H1 (cell line): ENCODE measurements at regions not wholly inside any gene's neighbourhood (a gene's known extent, or its start where the extent isn't known, plus 50 kb on each side); places are given as distances from the start of the nearest gene placed in this dataset.

Experiments used
- CTCF ChIA-PET: fragments of 300-600 bp; sonication (Branson Sonifier 250); formaldehyde crosslinking; loops from one replicate; lab custom pipeline; 2021; ENCODE audit not compliant: partially characterized antibody; lab: Charles Lee
- POLR2A ChIA-PET: fragments of 300-600 bp; sonication (Branson Sonifier 250); formaldehyde crosslinking; loops from one replicate; lab custom pipeline; 2021; ENCODE audit warnings: inconsistent platforms; ENCODE audit not compliant: partially characterized antibody; lab: Charles Lee
- DNase-seq, 2 experiments: peaks; one replicate each; pipeline versions ENCODE4 v3.0.0 to v3.0.0-alpha.2; 2010 to 2022; ENCODE audit warnings: low spot score in 2 of 2, low read depth in 1 of 2, mixed read lengths in 1 of 2
- FAIRE-seq: peaks from 2 replicates; lab custom pipeline; 2011; peaks lifted over from hg19 to GRCh38; lab: Jason Lieb, UNC
- H2AFZ ChIP-seq: 2 replicates; pipeline ENCODE4 v1.8.1; 2012; ENCODE audit warnings: low read length, inconsistent platforms
- H2AK5ac ChIP-seq: 2 replicates; pipeline ENCODE4 v1.6.1; 2013; ENCODE audit warnings: low read depth, low read length
- H2BK120ac ChIP-seq: replicated peaks from 2 replicates; pipeline ENCODE3; 2013; ENCODE audit warnings: low read depth, low read length, inconsistent platforms
- H2BK12ac ChIP-seq: 2 replicates; pipeline ENCODE4 v1.6.1; 2013; ENCODE audit warnings: low read depth, low read length
- H2BK15ac ChIP-seq: 2 replicates; pipeline ENCODE4 v1.6.1; 2013; ENCODE audit warnings: low read length
- H2BK20ac ChIP-seq: 2 replicates; pipeline ENCODE4 v1.6.1; 2013; ENCODE audit warnings: low read length
- H2BK5ac ChIP-seq: 2 replicates; pipeline ENCODE4 v1.6.1; 2013; ENCODE audit warnings: low read depth, low read length
- H3K14ac ChIP-seq: 2 replicates; pipeline ENCODE4 v1.6.1; 2013; ENCODE audit warnings: inconsistent platforms; ENCODE audit not compliant: insufficient read length
- H3K18ac ChIP-seq: 2 replicates; pipeline ENCODE4 v1.6.1; 2013; ENCODE audit warnings: low read length; ENCODE audit errors: extremely low read depth
- H3K23ac ChIP-seq: 2 replicates; pipeline ENCODE4 v1.6.1; 2013; ENCODE audit warnings: inconsistent platforms; ENCODE audit not compliant: insufficient read length
- H3K23me2 ChIP-seq: 2 replicates; pipeline ENCODE4 v1.6.1; 2013; ENCODE audit warnings: low read depth, low read length
- H3K27ac ChIP-seq: 2 replicates; pipeline ENCODE4 v1.6.1; 2011; ENCODE audit warnings: low read depth, low read length, inconsistent platforms
- H3K27me3 ChIP-seq, 4 experiments: replicated peaks in 1 of 4; 1 replicate in 1 of 4; 2 replicates in 3 of 4; pipeline versions ENCODE4 v1.6.1 to v1.8.1; 2011 to 2013; ENCODE audit warnings: low read length in 3 of 4, mild to moderate bottlenecking in 3 of 4, inconsistent platforms in 2 of 4, mixed read lengths in 2 of 4, moderate library complexity in 1 of 4; ENCODE audit not compliant: control insufficient read depth in 3 of 4, insufficient read depth in 3 of 4; ENCODE audit errors: extremely low read depth in 1 of 4
- H3K36me3 ChIP-seq, 4 experiments: 2 replicates each; pipeline versions ENCODE4 v1.6.1 to v1.8.1; 2011 to 2013; ENCODE audit warnings: mild to moderate bottlenecking in 4 of 4, low read length in 3 of 4, moderate library complexity in 2 of 4, control low read depth in 1 of 4, inconsistent platforms in 1 of 4; ENCODE audit not compliant: insufficient read depth in 4 of 4, control insufficient read depth in 2 of 4
- H3K4ac ChIP-seq: replicated peaks from 2 replicates; pipeline ENCODE3; 2013; ENCODE audit warnings: low read length, low read depth, mixed read lengths, inconsistent platforms; ENCODE audit not compliant: insufficient read length
- H3K4me1 ChIP-seq, 4 experiments: replicated peaks in 1 of 4; 1 replicate in 1 of 4; 2 replicates in 3 of 4; pipeline versions ENCODE4 v1.6.1 to v1.8.1; 2011 to 2013; ENCODE audit warnings: low read length in 3 of 4, inconsistent platforms in 2 of 4, mixed read lengths in 1 of 4; ENCODE audit not compliant: insufficient read depth in 4 of 4, control insufficient read depth in 3 of 4
- H3K4me2 ChIP-seq, 2 experiments: 2 replicates each; pipeline versions ENCODE4 v1.6.1 to v1.8.1; 2011 to 2013; ENCODE audit warnings: low read depth in 2 of 2, low read length in 2 of 2, control low read depth in 1 of 2, inconsistent platforms in 1 of 2, mild to moderate bottlenecking in 1 of 2; ENCODE audit not compliant: insufficient read depth in 1 of 2
- H3K4me3 ChIP-seq, 4 experiments: fragments of 200-600, 300-600 bp in 1 of 4; sonication (generic), shearing (Covaris generic), sonication (Bioruptor Twin) in 1 of 4; 2 replicates each; pipeline versions ENCODE4 v1.5.1 to v1.8.1; 2011 to 2016; ENCODE audit warnings: low read length in 4 of 4, low read depth in 3 of 4, control low read depth in 2 of 4, inconsistent platforms in 2 of 4, mild to moderate bottlenecking in 2 of 4, mixed read lengths in 1 of 4, moderate library complexity in 1 of 4; ENCODE audit not compliant: insufficient read depth in 2 of 4; ENCODE audit errors: extremely low read depth in 1 of 4
- H3K56ac ChIP-seq: replicated peaks from 2 replicates; pipeline ENCODE3; 2013; ENCODE audit warnings: low read depth, mild to moderate bottlenecking, mixed read lengths, low read length, inconsistent platforms; ENCODE audit not compliant: insufficient read length
- H3K79me1 ChIP-seq: 2 replicates; pipeline ENCODE4 v1.6.1; 2013; ENCODE audit warnings: low read depth, low read length, control low read depth
- H3K79me2 ChIP-seq, 2 experiments: 2 replicates each; pipeline versions ENCODE4 v1.6.1 to v1.8.1; 2012 to 2013; ENCODE audit warnings: low read length in 2 of 2, mild to moderate bottlenecking in 2 of 2, inconsistent platforms in 1 of 2; ENCODE audit not compliant: insufficient read depth in 2 of 2, control insufficient read depth in 1 of 2
- H3K9ac ChIP-seq, 4 experiments: replicated peaks in 1 of 4; 1 replicate in 1 of 4; 2 replicates in 3 of 4; pipeline versions ENCODE4 v1.6.1 to v1.8.1; 2011 to 2013; ENCODE audit warnings: low read depth in 3 of 4, low read length in 3 of 4, control low read depth in 2 of 4, mild to moderate bottlenecking in 2 of 4, moderate library complexity in 2 of 4, inconsistent platforms in 1 of 4; ENCODE audit errors: extremely low read depth in 1 of 4
- H3K9me3 ChIP-seq, 2 experiments: 2 replicates each; pipeline versions ENCODE4 v1.6.1 to v1.8.1; 2012 to 2013; ENCODE audit warnings: mild to moderate bottlenecking in 2 of 2, moderate library complexity in 2 of 2, control low read depth in 1 of 2, inconsistent platforms in 1 of 2, low read depth in 1 of 2, low read length in 1 of 2, mixed read lengths in 1 of 2; ENCODE audit not compliant: insufficient read depth in 2 of 2
- H4K20me1 ChIP-seq, 2 experiments: replicated peaks in 1 of 2; 2 replicates each; pipeline versions ENCODE3 to v1.8.1; 2011 to 2013; ENCODE audit warnings: inconsistent platforms in 2 of 2, low read length in 2 of 2, mild to moderate bottlenecking in 1 of 2; ENCODE audit not compliant: insufficient read depth in 2 of 2, control insufficient read depth in 1 of 2
- H4K5ac ChIP-seq: 2 replicates; pipeline ENCODE4 v1.6.1; 2013; ENCODE audit warnings: low read length, low read depth, mixed read lengths, inconsistent platforms; ENCODE audit not compliant: insufficient read length
- H4K8ac ChIP-seq: 2 replicates; pipeline ENCODE4 v1.8.0; 2013; ENCODE audit warnings: mild to moderate bottlenecking, moderate library complexity, low read length, inconsistent platforms; ENCODE audit not compliant: insufficient read depth; ENCODE audit errors: extremely low read depth
- H4K91ac ChIP-seq: replicated peaks from 2 replicates; pipeline ENCODE3; 2013; ENCODE audit warnings: low read length, mixed read lengths, inconsistent platforms; ENCODE audit not compliant: insufficient read length
- BACH1 ChIP-seq: IDR thresholded peaks from 2 replicates; pipeline ENCODE4 v1.6.1; 2012; ENCODE audit warnings: low read length, improper control_type of control experiment
- CBX8 ChIP-seq: fragments of 300-800, 300-1000 bp; sonication (generic); IDR thresholded peaks from 2 replicates; pipeline ENCODE4 v1.7.1; 2016; ENCODE audit warnings: low read depth, low read length, borderline replicate concordance
- CEBPB ChIP-seq: IDR thresholded peaks from 2 replicates; pipeline ENCODE4 v1.6.1; 2012; ENCODE audit warnings: low read depth, low read length
- CHD1 ChIP-seq: IDR thresholded peaks from 2 replicates; pipeline ENCODE4 v1.6.1; 2012; ENCODE audit warnings: low read depth, low read length, improper control_type of control experiment
- CTBP2 ChIP-seq: IDR thresholded peaks from 2 replicates; pipeline ENCODE4 v1.7.0; 2011; ENCODE audit warnings: borderline replicate concordance, mild to moderate bottlenecking, moderate library complexity, mixed read lengths, low read length; ENCODE audit not compliant: insufficient read depth, insufficient read length
- EP300 ChIP-seq, 2 experiments: IDR thresholded peaks; 1 replicate in 1 of 2; 2 replicates in 1 of 2; pipeline ENCODE4 v1.6.1; 2011 to 2012; ENCODE audit warnings: low read depth in 2 of 2, low read length in 2 of 2, mild to moderate bottlenecking in 2 of 2, borderline replicate concordance in 1 of 2, inconsistent platforms in 1 of 2, moderate library complexity in 1 of 2
- GTF2F1 ChIP-seq: IDR thresholded peaks from 2 replicates; pipeline ENCODE4 v1.6.1; 2012; ENCODE audit warnings: low read depth, low read length, improper control_type of control experiment, borderline replicate concordance
- MAFK ChIP-seq: IDR thresholded peaks from 2 replicates; pipeline ENCODE4 v1.6.1; 2012; ENCODE audit warnings: low read depth, mild to moderate bottlenecking, improper control_type of control experiment, low read length
- RBBP5 ChIP-seq: IDR thresholded peaks from 2 replicates; pipeline ENCODE4 v1.7.1; 2012; ENCODE audit warnings: low read depth, mild to moderate bottlenecking, inconsistent platforms, low read length, moderate library complexity, borderline replicate concordance
- RFX5 ChIP-seq: IDR thresholded peaks from 2 replicates; pipeline ENCODE4 v1.6.1; 2011; ENCODE audit warnings: low read depth, low read length, improper control_type of control experiment, borderline replicate concordance
- RNF2 ChIP-seq: fragments of 200-900, 300-1000 bp; sonication (generic); IDR thresholded peaks from 2 replicates; pipeline ENCODE4 v1.7.1; 2016; ENCODE audit warnings: borderline replicate concordance, low read depth, mild to moderate bottlenecking, antibody characterized with exemption, low read length; ENCODE audit not compliant: poor library complexity, severe bottlenecking; ENCODE audit errors: missing control alignments
- SP1 ChIP-seq: IDR thresholded peaks from 2 replicates; pipeline ENCODE4 v1.6.1; 2011; ENCODE audit warnings: low read depth, low read length
- SUZ12 ChIP-seq: fragments of 200-600 bp; sonication (generic); IDR thresholded peaks from 2 replicates; pipeline ENCODE4 v1.6.1; 2012; ENCODE audit warnings: mild to moderate bottlenecking, inconsistent platforms, low read length, moderate library complexity, mixed read lengths
- TAF1 ChIP-seq: IDR thresholded peaks from 2 replicates; pipeline ENCODE4 v1.6.1; 2011; ENCODE audit warnings: mild to moderate bottlenecking, low read depth, low read length
- WGBS, 2 experiments: shearing (Covaris generic) in 1 of 2; methylation state at CpG; one replicate each; pipeline versions ENCODE4 v1.1.6 to v1.1.7; 2013 to 2015; ENCODE audit warnings: low lambda C conversion rate in 2 of 2, mixed read lengths in 2 of 2, inconsistent platforms in 1 of 2, low coverage in 1 of 2, missing lambda C conversion rate in 1 of 2; ENCODE audit not compliant: insufficient replicate concordance in 2 of 2, insufficient coverage in 1 of 2, insufficient read length in 1 of 2; ENCODE audit errors: extremely low coverage in 1 of 2, missing lambda C conversion rate in 1 of 2; 5-methylcytosine and 5-hydroxymethylcytosine counted together

- Histone ChIP-seq H2AK5ac (no peak overlapping the region), H3K36me3 (no peaks in the 10 kb centered on the region), H4K91ac (no peak overlapping the region), H2BK12ac (no peak overlapping the region), H3K4me3 (no peak overlapping the region), H3K79me2 (no peaks in the 10 kb centered on the region), H3K79me1 (no peaks in the 10 kb centered on the region), H3K9me3 (no peaks in the 10 kb centered on the region), H3K23me2 (no peaks in the 10 kb centered on the region), H3K14ac (no peak overlapping the region), H4K20me1 (no peaks in the 10 kb centered on the region), H3K23ac (no peak overlapping the region), H3K18ac (no peak overlapping the region), H2BK15ac (no peak overlapping the region), H4K5ac (no peak overlapping the region), H2BK120ac (no peak overlapping the region), H3K27me3 (no peaks in the 10 kb centered on the region), H3K4ac (no peak overlapping the region), H2BK20ac (no peak overlapping the region), H3K56ac (no peak overlapping the region), H3K4me1 (no peaks in the 10 kb centered on the region), H3K9ac (no peak overlapping the region), H3K4me2 (no peak overlapping the region), H3K27ac (no peak overlapping the region), H2AFZ (no peak overlapping the region), H4K8ac (no peak overlapping the region), H2BK5ac (no peak overlapping the region)
- no peak for TF ChIP-seq RFX5
- no peak for TF ChIP-seq TAF1
- no peak for TF ChIP-seq RNF2
- TF ChIP-seq BACH1 = no peak
- TF ChIP-seq EP300 (IDR thresholded peaks at IDR 0.05; ENCODE audit: borderline replicate concordance in 1 of 2, low read depth in 2 of 2, low read length in 2 of 2) = no peak
- no peak for TF ChIP-seq CBX8
- TF ChIP-seq RBBP5 = no peak
- no peak for TF ChIP-seq SP1
- TF ChIP-seq CEBPB = no peak
- TF ChIP-seq MAFK = no peak
- no peak for TF ChIP-seq CTBP2
- no peak for TF ChIP-seq SUZ12
- TF ChIP-seq GTF2F1 = no peak
- TF ChIP-seq CHD1 = no peak
- DNase-seq (no peak), FAIRE-seq (no peak)
- ChIA-PET CTCF (interaction anchor here (0.8 to 1.4 kb wide), 3 partner anchors 12 to 127 kb away, joined by 3 to 4 read pairs (median 3); no protein-coding TSS in a partner anchor), POLR2A (no interaction called here)
- 92% methylated on average over 4 of the region's 4 CpGs; no CpG with 5 or more reads in 1 of the 2 experiments for WGBS, 2 experiments
These were observed 78.4 kb upstream of the ZSWIM2 start for GRCh38 chr2:186927185-186927866.
